Motor neuron (in vitro differentiated cells): ENCODE measurements at regions not wholly inside any gene's neighbourhood (a gene's known extent, or its start where the extent isn't known, plus 50 kb on each side); places are given as distances from the start of the nearest gene placed in this dataset.
"Not testable (repeated sequence)": the region's sequence is repeated elsewhere in the genome, so short reads cannot be mapped to it uniquely, and the experiment has no call there.

Source experiments
- ATAC-seq, 8 experiments: fragments of 200-7000 bp; cut with Tn5 transposase; replicated peaks in 6 of 8; 2 replicates each; pipeline ENCODE4 v1.8.0; 2021; ENCODE audit warnings: mild to moderate bottlenecking in 8 of 8, moderate library complexity in 8 of 8
- H3K27ac ChIP-seq, 2 donors: fragments of 250-450 bp; sonication (Bioruptor Pico); 2 replicates each; pipeline ENCODE4 v1.9.0; 2021; ENCODE audit warnings: antibody characterized with exemption in 2 of 2, mild to moderate bottlenecking in 2 of 2, moderate library complexity in 1 of 2
- H3K4me1 ChIP-seq, 2 donors: fragments of 250-450 bp; sonication (Bioruptor Pico); replicated peaks in 1 of 2; 2 replicates each; pipeline ENCODE4 v1.6.1; 2021; ENCODE audit warnings: antibody characterized with exemption in 2 of 2, mild to moderate bottlenecking in 2 of 2, moderate library complexity in 1 of 2
- H3K4me3 ChIP-seq, 5 donors: fragments of 250-450 bp; sonication (Bioruptor Pico); 2 replicates each; pipeline ENCODE4 v1.9.0; 2021; ENCODE audit warnings: antibody characterized with exemption in 5 of 5, mild to moderate bottlenecking in 5 of 5, moderate library complexity in 4 of 5
- WGBS, 10 experiments: fragments of 450-650 bp; shearing (Covaris generic); methylation state at CpG; one replicate each; pipeline ENCODE4 v1.0.0; 2022; 5-methylcytosine and 5-hydroxymethylcytosine counted together
- in situ Hi-C, 9 experiments: fragments of 400-800 bp; cut with MboI; loops; one replicate each; pipeline ENCODE4 v1.15.0; 2021; ENCODE audit warnings: low sequenced_read_pairs in 9 of 9, low pct_unique_long_range_greater_than_20kb in 2 of 9; ENCODE audit not compliant: unreplicated experiment in 9 of 9

DNA sequence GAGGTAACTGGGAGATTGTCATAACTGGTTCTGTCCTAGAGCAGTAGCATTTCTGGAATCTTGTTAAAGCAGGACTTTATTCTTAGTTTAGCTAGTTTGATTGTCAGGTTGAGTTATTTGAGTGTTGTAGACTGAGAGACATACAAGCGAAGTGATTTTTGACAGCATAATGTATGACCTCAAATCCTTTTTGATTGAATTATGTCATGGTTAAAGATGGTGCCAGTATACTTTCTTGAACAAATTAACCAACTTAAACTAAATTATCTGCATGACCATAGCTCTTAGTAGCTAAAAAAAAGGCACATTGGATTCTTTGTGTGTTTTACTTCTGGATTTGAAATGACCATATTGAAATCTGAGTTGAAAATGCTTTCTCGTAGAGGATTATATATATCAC, 626.6 kb downstream of the TMTC2 start:
- WGBS, 10 experiments, result 41 to 100% (median 90%) methylated on average over 1 to 2 of the region's 2 CpGs; no CpG with 5 or more reads in 2 of the 10 experiments
- in situ Hi-C loops, result no loop called here
- peaks cover 0 to 14% of the 10 kb centered on the region in 2 donors for H3K4me1 ChIP-seq
- no peak overlapping the region for H3K4me3 ChIP-seq
- ATAC-seq, result no peak
- no peak overlapping the region for H3K27ac ChIP-seq

DNA sequence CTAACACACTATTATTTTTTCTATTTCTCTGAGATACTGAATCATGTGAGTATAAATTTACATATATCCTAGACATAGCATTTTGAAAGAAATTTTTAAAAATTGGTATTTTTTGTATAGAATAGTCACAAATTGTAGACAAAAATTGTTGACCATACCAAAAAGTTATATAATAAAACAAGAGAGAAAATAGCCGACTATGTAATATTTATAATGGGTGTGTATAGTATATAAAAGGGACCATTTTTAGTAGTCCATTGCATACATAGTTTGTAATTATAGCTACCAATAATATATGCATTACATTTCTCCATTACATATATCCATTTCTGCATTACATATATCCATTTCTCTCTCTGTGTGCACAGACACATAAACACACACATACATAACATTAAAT, 590.2 kb downstream of the TMTC2 start:
- H3K27ac ChIP-seq, result no peak overlapping the region
- H3K4me1 ChIP-seq, result no peaks in the 10 kb centered on the region
- peak in 1 of 8 experiments; percentile 51 for ATAC-seq
- H3K4me3 ChIP-seq, result no peak overlapping the region
- in situ Hi-C loops, result no loop called here
- 0 to 89% (median 70%) methylated on average over 1 of the region's 1 CpG; no CpG with 5 or more reads in 4 of the 10 experiments for WGBS, 10 experiments

DNA sequence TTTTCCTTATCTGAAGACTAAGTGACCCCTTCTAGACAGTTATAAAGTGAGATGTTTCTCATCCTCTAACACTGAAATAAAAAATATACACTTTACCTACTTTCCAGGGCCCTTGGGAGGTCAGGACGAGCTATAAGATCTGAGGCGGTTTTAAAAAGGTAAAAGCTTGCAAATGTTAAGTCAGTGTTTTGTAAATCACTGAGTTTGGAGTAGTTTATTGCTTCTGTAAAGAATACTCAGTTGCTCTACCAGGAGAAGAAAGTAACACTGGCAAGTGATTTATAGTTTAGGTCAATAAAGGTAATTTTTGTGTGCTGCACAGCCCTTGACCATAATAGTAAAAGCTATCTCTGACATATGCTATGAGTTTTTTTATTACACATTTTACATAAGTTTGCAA, 584.5 kb downstream of the TMTC2 start:
- Histone ChIP-seq H3K27ac (no peak overlapping the region), H3K4me1 (no peaks in the 10 kb centered on the region), H3K4me3 (no peak overlapping the region)
- in situ Hi-C loops, result no loop called here
- ATAC-seq, result no peak
- 35 to 100% (median 60%) methylated on average over 2 of the region's 2 CpGs; no CpG with 5 or more reads in 1 of the 10 experiments for WGBS, 10 experiments

GRCh38 chr12:83265808-83266207, 579.1 kb downstream of the TMTC2 start:
- in situ Hi-C loops, result no loop called here
- Histone ChIP-seq H3K4me3 (no peak overlapping the region), H3K27ac (no peak overlapping the region), H3K4me1 (no peaks in the 10 kb centered on the region)
- ATAC-seq, result peak in 2 of 8 experiments; percentile 30 to 40

DNA sequence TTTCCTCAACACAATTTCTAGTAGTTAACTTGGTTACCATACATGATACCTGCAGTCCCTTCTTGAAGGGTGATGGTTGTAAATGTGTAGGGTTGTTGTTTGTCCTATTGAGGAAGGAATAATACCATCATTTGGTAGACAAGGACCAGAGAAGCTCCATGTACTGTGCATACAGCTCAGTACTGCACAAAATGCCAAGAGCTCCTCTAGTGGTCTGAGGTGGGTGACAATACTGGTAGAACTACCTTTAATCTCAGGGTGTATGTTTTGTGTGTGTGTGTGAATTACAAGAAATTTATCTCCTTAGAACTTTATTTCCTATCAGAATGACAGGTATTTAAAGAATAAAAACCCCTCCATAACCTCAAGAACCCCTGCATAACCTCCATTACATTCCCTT, 575.3 kb downstream of the TMTC2 start:
- H3K4me3 ChIP-seq, result no peak overlapping the region
- no peak overlapping the region for H3K27ac ChIP-seq
- in situ Hi-C loops, result no loop called here
- ATAC-seq, result no peak
- peaks cover 0 to 10% of the 10 kb centered on the region in 2 donors for H3K4me1 ChIP-seq

- ATAC-seq, H3K27ac ChIP-seq, in situ Hi-C loops, H3K4me3 ChIP-seq: not testable (repeated sequence)
- WGBS, 10 experiments, result 0 to 100% methylated on average over 1 of the region's 3 CpGs; no CpG with 5 or more reads in 8 of the 10 experiments
- H3K4me1 ChIP-seq, result peaks cover 0 to 17% of the 10 kb centered on the region in 2 donors
Measured at GRCh38 chr12:83260126-83260525, 573.4 kb downstream of the TMTC2 start.

DNA sequence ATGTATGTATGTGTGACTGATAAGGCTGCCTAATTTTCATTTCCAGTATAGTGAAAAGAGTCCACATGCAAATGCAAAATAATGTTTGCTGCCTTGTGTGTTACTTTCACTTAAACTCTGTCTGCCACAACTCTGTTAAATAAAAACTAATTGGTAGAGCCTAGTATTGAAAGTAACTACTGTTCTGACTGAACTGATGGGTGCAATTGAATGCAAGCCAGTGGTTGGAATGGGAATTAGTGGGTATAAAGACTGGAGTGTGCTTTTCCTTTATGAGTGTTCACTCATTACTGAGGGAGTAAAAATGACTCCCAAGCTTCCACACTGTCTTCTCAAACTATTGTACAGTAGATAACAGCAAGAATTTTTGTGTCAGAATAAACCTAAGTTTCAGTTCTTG, 571.0 kb downstream of the TMTC2 start:
- Histone ChIP-seq H3K27ac (no peak overlapping the region), H3K4me3 (no peak overlapping the region), H3K4me1 (peaks cover 0 to 17% of the 10 kb centered on the region in 2 donors)
- ATAC-seq, result no peak
- in situ Hi-C loops, result no loop called here

DNA sequence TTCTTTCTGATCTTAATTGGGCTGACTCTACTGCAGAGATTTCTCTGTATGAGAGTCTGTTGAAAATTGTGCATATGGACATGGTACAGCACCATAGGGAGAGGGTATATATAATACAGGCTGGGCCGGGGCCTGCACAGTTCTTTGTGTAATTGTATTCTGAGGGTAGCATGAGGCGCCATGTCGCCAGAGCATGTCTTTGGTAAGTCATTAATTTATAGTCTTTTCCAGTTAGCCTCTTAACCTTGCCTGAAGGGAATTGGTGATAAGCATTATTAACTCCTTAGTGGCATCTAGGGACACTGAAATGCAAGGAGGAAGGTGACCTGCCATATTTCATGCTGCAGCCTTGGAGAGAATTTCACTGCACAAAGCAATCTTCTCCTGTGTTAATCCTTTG, 569.9 kb downstream of the TMTC2 start:
- Histone ChIP-seq H3K4me1 (peaks cover 0 to 17% of the 10 kb centered on the region in 2 donors), H3K4me3 (no peak overlapping the region), H3K27ac (no peak overlapping the region)
- WGBS, 10 experiments, result 24 to 100% (median 40%) methylated on average over 1 to 3 of the region's 3 CpGs; no CpG with 5 or more reads in 3 of the 10 experiments
- peak in 5 of 8 experiments; percentile 16 to 70 (median 30) for ATAC-seq
- in situ Hi-C loops, result no loop called here

- in situ Hi-C loops, result no loop called here
- Histone ChIP-seq H3K4me3 (no peak overlapping the region), H3K27ac (no peak overlapping the region), H3K4me1 (no peaks in the 10 kb centered on the region)
- peak in 2 of 8 experiments; percentile 25 to 40 for ATAC-seq
- WGBS, 10 experiments, result 43 to 100% (median 78%) methylated on average over 1 of the region's 1 CpG; no CpG with 5 or more reads in 4 of the 10 experiments
Measured at GRCh38 chr12:83250866-83251265, 564.2 kb downstream of the TMTC2 start.

GRCh38 chr12:83245156-83245555, 558.5 kb downstream of the TMTC2 start:
- Histone ChIP-seq H3K27ac (no peak overlapping the region), H3K4me1 (no peaks in the 10 kb centered on the region), H3K4me3 (no peak overlapping the region)
- ATAC-seq, result no peak
- in situ Hi-C loops, result no loop called here
- 0 to 100% (median 50%) methylated on average over 1 to 3 of the region's 3 CpGs; no CpG with 5 or more reads in 3 of the 10 experiments for WGBS, 10 experiments

DNA sequence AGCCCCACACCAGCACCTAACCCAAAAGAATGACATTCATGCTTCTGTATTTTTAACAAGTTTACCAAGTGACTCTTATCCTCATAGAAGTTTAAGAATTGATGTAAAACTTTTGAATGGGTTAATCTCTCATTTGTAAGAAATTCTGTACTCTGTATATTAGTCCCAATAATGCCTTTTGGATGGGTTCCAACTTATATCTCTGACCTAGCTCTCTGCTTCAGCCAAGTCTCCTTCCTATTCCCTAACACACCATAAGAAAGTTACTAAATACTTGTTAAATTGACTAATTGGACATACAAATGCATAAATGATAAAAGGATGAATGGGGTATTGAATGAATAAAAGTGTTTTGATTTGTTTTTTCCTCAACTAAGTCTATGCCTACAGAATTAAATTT, 557.3 kb downstream of the TMTC2 start:
- in situ Hi-C loops, result no loop called here
- no peak overlapping the region for H3K4me3 ChIP-seq
- no peak for ATAC-seq
- H3K4me1 ChIP-seq, result no peaks in the 10 kb centered on the region
- H3K27ac ChIP-seq, result no peak overlapping the region

DNA sequence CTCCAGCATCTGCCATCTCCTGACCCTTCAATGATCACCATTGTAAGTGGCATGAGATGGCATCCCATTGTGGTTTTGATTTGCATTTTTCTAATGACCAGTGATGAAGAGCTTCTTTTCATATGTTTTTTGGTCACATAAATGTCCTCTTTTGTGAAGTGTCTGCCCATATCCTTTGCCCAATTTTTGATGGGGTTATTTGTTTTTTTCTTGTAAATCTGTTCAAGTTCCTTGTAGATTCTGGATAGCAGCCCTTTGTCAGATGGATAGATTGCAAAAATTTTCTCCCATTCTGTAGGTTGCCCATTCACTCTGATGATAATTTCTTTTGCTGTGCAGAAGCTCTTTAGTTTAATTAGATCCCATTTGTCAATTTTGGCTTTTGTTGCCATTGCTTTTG, 547.3 kb downstream of the TMTC2 start:
- H3K4me1 ChIP-seq, H3K27ac ChIP-seq, H3K4me3 ChIP-seq, in situ Hi-C loops, ATAC-seq: not testable (repeated sequence)

- H3K4me3 ChIP-seq, in situ Hi-C loops, ATAC-seq, H3K4me1 ChIP-seq, H3K27ac ChIP-seq: not testable (repeated sequence)
Measured at GRCh38 chr12:83226960-83227359, 540.3 kb downstream of the TMTC2 start.

GRCh38 chr12:83225806-83226205, 539.1 kb downstream of the TMTC2 start:
- no peak for ATAC-seq
- no peak overlapping the region for H3K27ac ChIP-seq
- no peak overlapping the region for H3K4me3 ChIP-seq
- WGBS, 10 experiments, result 40 to 97% (median 86%) methylated on average over 1 to 3 of the region's 3 CpGs
- no peaks in the 10 kb centered on the region for H3K4me1 ChIP-seq
- in situ Hi-C loops, result no loop called here

- Histone ChIP-seq H3K27ac (no peak overlapping the region), H3K4me1 (no peaks in the 10 kb centered on the region), H3K4me3 (no peak overlapping the region)
- 20 to 100% (median 69%) methylated on average over 1 to 5 of the region's 5 CpGs for WGBS, 10 experiments
- in situ Hi-C loops, result no loop called here
- no peak for ATAC-seq
Measured at GRCh38 chr12:83224012-83224411, 537.3 kb downstream of the TMTC2 start.
